ENCODE measurements at regions not wholly inside any gene's neighbourhood (a gene's known extent, or its start where the extent isn't known, plus 50 kb on each side); places are given as distances from the start of the nearest gene placed in this dataset.

DNA sequence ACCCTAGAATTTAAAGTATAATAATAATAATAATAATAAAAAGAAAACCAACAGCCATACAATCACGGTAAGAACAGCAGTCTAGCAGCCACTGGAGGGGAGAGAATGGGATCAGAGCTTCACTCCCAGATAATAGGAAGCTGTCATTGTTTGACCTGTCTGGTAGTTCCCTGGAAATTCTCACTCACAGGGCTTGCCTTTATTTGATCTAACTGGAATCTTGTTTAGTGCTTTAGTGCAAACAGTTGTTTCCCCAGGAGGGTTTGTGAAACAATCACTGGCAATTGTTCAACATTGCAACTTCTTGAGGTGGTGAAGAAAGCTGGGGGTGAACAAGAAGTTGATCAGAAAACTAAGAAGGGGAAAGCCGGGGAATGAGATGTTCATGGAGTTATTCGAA is 68.7 kb upstream of the PTCSC3 start:
- no peak for DNase-seq

- DNase-seq, result no peak
Observed at GRCh38 chr14:36243183-36243582, 66.7 kb upstream of the PTCSC3 start.

- DNase-seq, result no peak
Observed at GRCh38 chr14:36241183-36241582, 64.7 kb upstream of the PTCSC3 start.

- peak; percentile 39 for DNase-seq
Observed at GRCh38 chr14:36238666-36239363, 62.3 kb upstream of the PTCSC3 start.

DNA sequence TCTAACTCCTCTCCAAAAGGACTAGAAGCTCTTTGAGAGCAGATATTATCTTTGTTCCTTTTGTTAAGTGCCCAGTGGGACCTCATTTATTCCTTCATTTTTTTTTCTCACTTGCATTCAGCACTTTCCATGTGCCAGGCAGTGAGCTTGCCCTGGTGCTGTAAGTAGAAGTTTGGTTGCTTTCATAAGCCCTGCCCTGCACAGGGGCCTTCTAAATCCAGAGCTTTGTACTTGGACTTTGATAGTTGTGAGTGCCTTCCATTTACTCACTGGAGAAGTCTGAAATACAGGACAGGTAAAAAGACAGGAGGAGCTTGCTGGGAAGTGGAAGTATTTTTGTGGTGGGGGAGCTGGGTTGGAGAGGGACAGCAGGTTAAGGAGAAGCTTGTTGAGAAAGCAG is 56.7 kb upstream of the PTCSC3 start:
- DNase-seq, result no peak

- DNase-seq, result no peak
Observed at GRCh38 chr14:36229262-36229661, 52.7 kb upstream of the PTCSC3 start.

DNA sequence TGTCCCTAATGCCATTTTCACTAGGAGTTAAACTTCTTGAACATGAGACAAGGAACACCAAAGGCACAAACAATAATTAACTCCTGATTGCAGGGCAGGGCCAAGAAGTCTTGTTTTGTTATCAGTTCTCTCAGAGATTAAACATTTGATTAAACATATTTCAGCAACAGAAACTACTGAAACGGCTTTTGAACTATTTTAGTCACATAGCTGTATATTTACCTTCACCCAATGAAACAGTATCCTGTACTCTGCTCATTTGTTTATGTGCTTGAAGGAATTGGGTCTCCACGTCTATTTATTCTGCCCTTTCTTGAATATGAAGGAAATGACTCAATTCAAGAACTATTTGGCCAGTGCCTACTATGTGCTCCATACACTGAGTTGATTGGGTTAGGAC is 51.3 kb upstream of the PTCSC3 start:
- DNase-seq, result no peak

DNA sequence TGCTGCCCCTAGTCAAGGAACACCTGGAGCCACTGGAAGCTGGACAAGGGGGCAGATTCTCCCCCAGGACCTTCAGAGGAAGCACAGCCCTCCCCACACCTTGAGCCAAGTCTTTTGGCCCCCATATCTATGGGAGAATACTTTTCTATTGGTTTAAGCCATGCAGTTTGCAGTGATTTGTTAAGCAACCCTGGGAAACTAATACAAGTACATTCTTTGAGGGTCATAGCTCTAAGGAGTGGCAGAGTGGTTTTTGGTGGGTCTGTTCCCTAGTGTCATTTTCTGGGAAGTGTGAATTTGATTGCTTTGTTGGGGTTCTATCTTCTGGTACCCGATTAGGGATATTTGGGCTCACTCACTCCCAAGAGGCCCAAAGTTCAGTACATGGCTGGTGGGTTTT is 50.8 kb upstream of the PTCSC3 start:
- no peak for DNase-seq

Data from activated CD4-positive, alpha-beta T cell treated with anti-CD3 and anti-CD28 coated beads, Interleukin-10, Interleukin-2, amounts not matched to agents 100 ng/mL and 50 ng/mL, durations not matched to agents 16 hours and 8 hours (primary cell).